K562 (cell line): ENCODE measurements at regions not wholly inside any gene's neighbourhood (a gene's known extent, or its start where the extent isn't known, plus 50 kb on each side); places are given as distances from the start of the nearest gene placed in this dataset.

Source experiments
- ATAC-seq: fragments of 200-7000 bp; cut with Tn5 transposase; 3 replicates; pipeline ENCODE4 v1.9.1; 2020; ENCODE audit warnings: moderate library complexity
- BruUV-seq: library from RNA; stranded (reverse); fragments of 400-500 nt; replicated peaks from 2 replicates; lab custom pipeline; 2021; lab: Mats Ljungman, UMichigan
- CTCF ChIA-PET: fragments of 300-600 bp; formaldehyde crosslinking; extraction: SDS; loops from one replicate; lab custom pipeline; 2021; ENCODE audit warnings: low intra/inter-chr PET ratio; lab: Yijun Ruan, JAX
- POLR2A ChIA-PET: fragments of 300-600, 350-650 bp; sonication (Branson Sonifier 250); formaldehyde crosslinking; extraction: SDS; loops from one replicate; lab custom pipeline; 2021; ENCODE audit warnings: antibody characterized with exemption, inconsistent platforms; lab: Yijun Ruan, JAX
- DNase-seq, 4 experiments: peaks; one replicate each; pipeline versions ENCODE4 v3.0.0 to v3.0.0-alpha.2; 2011 to 2018; ENCODE audit warnings: low spot score in 3 of 4, mixed read lengths in 3 of 4; ENCODE audit errors: extremely low read depth in 1 of 4
- FAIRE-seq: peaks from 2 replicates; lab custom pipeline; 2011; peaks lifted over from hg19 to GRCh38; lab: Jason Lieb, UNC
- H2AFZ ChIP-seq: 2 replicates; pipeline ENCODE4 v1.6.0; 2011; ENCODE audit warnings: low read depth, low read length, control low read depth, inconsistent platforms
- H3K27ac ChIP-seq: fragments of 200-600 bp; 3 replicates; pipeline ENCODE4 v1.8.0; 2011; ENCODE audit warnings: low read depth, mild to moderate bottlenecking, control low read depth, inconsistent platforms, low read length, moderate library complexity, mixed read lengths; ENCODE audit errors: extremely low read depth
- H3K27me3 ChIP-seq, 2 experiments: fragments of 300-600 bp in 1 of 2; 2 replicates in 1 of 2; 3 replicates in 1 of 2; pipeline versions ENCODE4 v1.6.0 to v1.8.0; 2011; ENCODE audit warnings: inconsistent platforms in 2 of 2, low read length in 2 of 2, mild to moderate bottlenecking in 1 of 2, mixed read lengths in 1 of 2, moderate library complexity in 1 of 2; ENCODE audit not compliant: control insufficient read depth in 2 of 2, insufficient read depth in 2 of 2
- H3K36me3 ChIP-seq: fragments of 300-600 bp; 3 replicates; pipeline ENCODE4 v1.8.0; 2011; ENCODE audit warnings: mild to moderate bottlenecking, low read length, inconsistent platforms; ENCODE audit not compliant: control insufficient read depth, insufficient read depth
- H3K4me1 ChIP-seq, 2 experiments: fragments of 200-600 bp in 1 of 2; replicated peaks in 1 of 2; 2 replicates in 1 of 2; 3 replicates in 1 of 2; pipeline versions ENCODE4 v1.5.1 to v1.8.0; 2011; ENCODE audit warnings: inconsistent platforms in 2 of 2, low read length in 2 of 2, mild to moderate bottlenecking in 1 of 2, mixed read lengths in 1 of 2, moderate library complexity in 1 of 2; ENCODE audit not compliant: control insufficient read depth in 2 of 2, insufficient read depth in 2 of 2
- H3K4me2 ChIP-seq: 2 replicates; pipeline ENCODE4 v1.6.1; 2011; ENCODE audit warnings: low read length, control low read depth, inconsistent platforms, mixed read lengths; ENCODE audit not compliant: insufficient read depth
- H3K4me3 ChIP-seq: fragments of 200-600 bp; sonication (generic), shearing (Covaris generic); 2 replicates; pipeline ENCODE4 v1.5.1; 2016; ENCODE audit warnings: control low read depth, inconsistent platforms
- H3K79me2 ChIP-seq: fragments of 200-600 bp; 3 replicates; pipeline ENCODE4 v1.8.0; 2011; ENCODE audit warnings: low read length, inconsistent platforms; ENCODE audit not compliant: control insufficient read depth, insufficient read depth
- H3K9ac ChIP-seq, 2 experiments: 2 replicates each; pipeline versions ENCODE4 v1.6.0 to v1.6.1; 2011; ENCODE audit warnings: low read depth in 2 of 2, low read length in 2 of 2, control low read depth in 1 of 2, inconsistent platforms in 1 of 2, mild to moderate bottlenecking in 1 of 2, mixed read lengths in 1 of 2; ENCODE audit not compliant: insufficient read depth in 1 of 2
- H3K9me1 ChIP-seq: one replicate; pipeline ENCODE4 v1.6.0; 2011; ENCODE audit warnings: inconsistent platforms, mild to moderate bottlenecking, low read length, moderate library complexity; ENCODE audit not compliant: control insufficient read depth, insufficient read depth
- H3K9me3 ChIP-seq: replicated peaks from 2 replicates; pipeline ENCODE4 v1.5.1; 2011; ENCODE audit warnings: low read depth, low read length, inconsistent platforms; ENCODE audit not compliant: control insufficient read depth, insufficient read depth
- H4K20me1 ChIP-seq: replicated peaks from 2 replicates; pipeline ENCODE4 v1.6.1; 2011; ENCODE audit warnings: low read length, inconsistent platforms, mixed read lengths; ENCODE audit not compliant: control insufficient read depth, insufficient read depth
- ARID1B ChIP-seq: fragments of 450-650 bp; IDR thresholded peaks from 2 replicates; pipeline ENCODE4 v1.6.1; 2016; ENCODE audit warnings: antibody characterized with exemption, mild to moderate bottlenecking, inconsistent platforms
- MGA ChIP-seq: fragments of 450-650 bp; IDR thresholded peaks from 2 replicates; pipeline ENCODE4 v1.6.1; 2016; ENCODE audit warnings: mild to moderate bottlenecking, moderate library complexity
- NFIX ChIP-seq: fragments of 250-450 bp; sonication (Bioruptor Pico); IDR thresholded peaks from 2 replicates; pipeline ENCODE4 v1.4.0; 2020; ENCODE audit warnings: low read depth, mild to moderate bottlenecking, moderate library complexity
- SRF ChIP-seq, 2 experiments: fragments of 250-450, 450-650 bp in 1 of 2; sonication (Bioruptor Pico) in 1 of 2; sonication (generic) in 1 of 2; formaldehyde crosslinking; IDR thresholded peaks; 2 replicates each; pipeline versions ENCODE4 v1.5.0 to v1.5.1; 2020 to 2022; ENCODE audit warnings: mild to moderate bottlenecking in 1 of 2, missing genetic modification reagents in 1 of 2
- ZNF140 ChIP-seq: fragments of 250-450 bp; sonication (Bioruptor Pico); IDR thresholded peaks from 2 replicates; pipeline ENCODE4 v1.8.0; 2021; ENCODE audit warnings: moderate library complexity, mild to moderate bottlenecking, inconsistent platforms
- ZNF512 ChIP-seq: IDR thresholded peaks from 2 replicates; pipeline ENCODE4 v1.6.1; 2016; ENCODE audit warnings: missing genetic modification characterization, missing compliant biosample characterization
- WGBS: fragments of 100-300 bp; shearing (Covaris generic); methylation state at CpG from one replicate; pipeline ENCODE4 v1.1.6; 2016; ENCODE audit warnings: low coverage, mixed read lengths; ENCODE audit not compliant: insufficient coverage; ENCODE audit errors: missing lambda C conversion rate; 5-methylcytosine and 5-hydroxymethylcytosine counted together
- in situ Hi-C: fragments of 300-500 bp; cut with MboI; formaldehyde crosslinking; loops from 4 replicates; pipeline ENCODE4 v1.15.0; 2018; ENCODE audit warnings: inconsistent platforms, mixed read lengths
- intact Hi-C: fragments of 100-400 bp; cut with micrococcal nuclease; formaldehyde crosslinking; loops from 2 replicates; pipeline ENCODE4 v1.14.2; 2022

GRCh38 chr10:80924063-80924952, 386.6 kb downstream of the SH2D4B start:
- H3K4me1 ChIP-seq = no peaks in the 10 kb centered on the region
- peak; percentile 34 to 72 (median 49) for DNase-seq
- POLR2A ChIA-PET = no interaction called here
- ATAC-seq = peak; percentile 93
- no peak overlapping the region for H2AFZ ChIP-seq
- H3K79me2 ChIP-seq = no peaks in the 10 kb centered on the region
- WGBS = 2% methylated on average over 7 of the region's 7 CpGs
- intact Hi-C loops = loop anchor here (1.0 to 5.0 kb wide), 3 partner anchors 225 to 482 kb away; no protein-coding TSS in a partner anchor
- no peak overlapping the region for H3K4me2 ChIP-seq
- H3K9me3 ChIP-seq = no peaks in the 10 kb centered on the region
- H3K36me3 ChIP-seq = no peaks in the 10 kb centered on the region
- in situ Hi-C loops = loop anchor here (10.0 kb wide), 1 partner anchor 230 kb away; no protein-coding TSS in a partner anchor
- no peaks in the 10 kb centered on the region for H3K9me1 ChIP-seq
- peak; percentile 92 for FAIRE-seq
- CTCF ChIA-PET = interaction anchor here (0.7 to 1.8 kb wide), 4 partner anchors 69 to 327 kb away, joined by 3 to 8 read pairs (median 3); no protein-coding TSS in a partner anchor
- no peaks in the 10 kb centered on the region for H3K27me3 ChIP-seq
- H3K4me3 ChIP-seq = no peak overlapping the region
- no peak overlapping the region for H3K27ac ChIP-seq
- no peaks in the 10 kb centered on the region for H4K20me1 ChIP-seq
- BruUV-seq = no TSS peak
- H3K9ac ChIP-seq = no peak overlapping the region
- peak; percentile 40; the same call in 1 of the 2 replicates for TF ChIP-seq ZNF512 (tag)
- TF ChIP-seq NFIX = no peak
- TF ChIP-seq MGA = no peak
- TF ChIP-seq ARID1B = no peak
- TF ChIP-seq ZNF140 (CRISPR knock-in tag) = no peak
- no peak for TF ChIP-seq SRF (CRISPR knock-in tag; IDR thresholded peaks at IDR 0.05)
